Stomach (tissue), 8 donors: ENCODE measurements at regions not wholly inside any gene's neighbourhood (a gene's known extent, or its start where the extent isn't known, plus 50 kb on each side); places are given as distances from the start of the nearest gene placed in this dataset.

Experiments
- DNase-seq, 2 donors: peaks; one replicate each; pipeline versions ENCODE4 v3.0.0 to v3.0.0-alpha.2; 2013 to 2019
- H3K27ac ChIP-seq, 5 donors: fragments of 200-600 bp in 4 of 5; sonication (generic) in 4 of 5; one replicate each; pipeline ENCODE4 v1.5.1; 2013 to 2019; ENCODE audit warnings: mild to moderate bottlenecking in 1 of 5, moderate library complexity in 1 of 5
- H3K27me3 ChIP-seq, 3 donors: fragments of 200-600 bp; sonication (generic); one replicate each; pipeline ENCODE4 v1.5.1; 2017 to 2019; ENCODE audit warnings: mixed run types in 1 of 3
- H3K36me3 ChIP-seq, 4 donors: fragments of 200-600 bp; sonication (generic); 1 replicate in 3 of 4; 2 replicates in 1 of 4; pipeline ENCODE4 v1.5.1; 2016 to 2019
- H3K4me1 ChIP-seq, 4 donors: fragments of 200-600 bp; sonication (generic); one replicate each; pipeline ENCODE4 v1.5.1; 2016 to 2019
- H3K4me3 ChIP-seq, 4 donors: fragments of 200-600 bp; sonication (generic) in 3 of 4; one replicate each; pipeline ENCODE4 v1.5.1; 2016 to 2019; ENCODE audit warnings: mild to moderate bottlenecking in 1 of 4
- H3K9me3 ChIP-seq, 4 donors: fragments of 200-600 bp; sonication (generic); one replicate each; pipeline ENCODE4 v1.5.1; 2016 to 2019
- EP300 ChIP-seq: sonication (generic); formaldehyde crosslinking; IDR thresholded peaks from one replicate; pipeline ENCODE4 v1.6.1; 2017; ENCODE audit warnings: antibody characterized with exemption
- POLR2A ChIP-seq, 4 donors: fragments of 450-650 bp; IDR thresholded peaks; one replicate each; pipeline ENCODE4 v1.6.1; 2016; ENCODE audit warnings: antibody characterized with exemption in 4 of 4, control low read depth in 2 of 4, mild to moderate bottlenecking in 1 of 4, moderate library complexity in 1 of 4
- POLR2AphosphoS5 ChIP-seq, 3 donors: sonication (generic); formaldehyde crosslinking; IDR thresholded peaks; one replicate each; pipeline ENCODE4 v1.6.1; 2016; ENCODE audit warnings: antibody characterized with exemption in 3 of 3
- WGBS, 5 donors: extraction: QIAGEN DNeasy Blood & Tissue Kit in 3 of 5; methylation state at CpG; one replicate each; pipeline versions ENCODE4 v1.1.5 to v1.1.7; 2013 to 2018; 5-methylcytosine and 5-hydroxymethylcytosine counted together
- intact Hi-C: fragments of 100-400 bp; cut with DNase I; formaldehyde crosslinking; loops from one replicate; pipeline ENCODE4 v1.15.1; 2023; ENCODE audit warnings: low total_unique reads
- TF ChIP-seq, protein P1 (sequence below), 7 experiments: fragments of 450-650 bp in 4 of 7; fragments of 200-600 bp in 3 of 7; sonication (generic) in 3 of 7; IDR thresholded peaks; one replicate each; pipeline ENCODE4 v1.5.1; 2016 to 2019; ENCODE audit warnings: antibody characterized with exemption in 7 of 7, control low read depth in 2 of 7, mild to moderate bottlenecking in 1 of 7
- donor health status: healthy with polysubstance abuse.
- donor health status: Bipolar disorder and iron deficiency.
- donor health status: healthy.

DNA sequence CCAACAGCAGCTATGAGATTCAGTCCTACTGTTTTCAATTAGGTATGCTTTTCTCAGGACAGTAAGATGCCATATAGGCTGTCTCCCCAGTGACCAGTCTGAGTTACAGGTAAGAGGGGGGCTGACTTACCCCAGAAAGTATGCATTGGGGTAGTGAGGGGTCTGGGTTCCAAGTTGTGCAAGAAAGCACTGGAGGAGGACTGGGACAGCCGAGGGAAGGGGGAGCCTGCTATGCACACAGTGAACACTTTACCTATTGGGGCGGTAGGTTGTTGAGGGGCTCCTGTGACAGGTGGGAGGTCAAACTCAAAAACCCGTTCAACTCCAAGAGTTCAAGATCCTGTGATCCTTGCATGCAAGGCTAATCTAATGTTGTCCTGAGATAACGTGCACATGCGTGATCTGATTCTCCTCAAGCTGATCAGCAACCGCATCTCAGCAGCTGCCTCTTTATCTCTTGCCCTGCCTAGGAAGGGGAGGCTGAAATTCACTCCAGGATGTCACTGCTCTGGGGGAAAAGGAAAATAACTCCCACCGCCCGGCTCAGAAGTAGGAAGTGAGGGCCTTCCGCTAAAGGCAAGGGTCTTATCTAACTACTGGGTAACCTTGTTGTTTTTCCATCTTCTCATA is 108.8 kb upstream of the KIT start:
- Histone ChIP-seq H3K36me3 (no peaks in the 10 kb centered on the region), H3K9me3 (no peaks in the 10 kb centered on the region), H3K27ac (peak overlapping the region in 2 of 5 donors; percentile 84 to 85), H3K27me3 (no peaks in the 10 kb centered on the region), H3K4me1 (peaks cover 10 to 20% (median 12%) of the 10 kb centered on the region in 4 donors), H3K4me3 (no peak overlapping the region)
- TF ChIP-seq POLR2AphosphoS5 (IDR thresholded peaks at IDR 0.05) (no peak), EP300 (no peak)
- TF ChIP-seq, protein P1, sequence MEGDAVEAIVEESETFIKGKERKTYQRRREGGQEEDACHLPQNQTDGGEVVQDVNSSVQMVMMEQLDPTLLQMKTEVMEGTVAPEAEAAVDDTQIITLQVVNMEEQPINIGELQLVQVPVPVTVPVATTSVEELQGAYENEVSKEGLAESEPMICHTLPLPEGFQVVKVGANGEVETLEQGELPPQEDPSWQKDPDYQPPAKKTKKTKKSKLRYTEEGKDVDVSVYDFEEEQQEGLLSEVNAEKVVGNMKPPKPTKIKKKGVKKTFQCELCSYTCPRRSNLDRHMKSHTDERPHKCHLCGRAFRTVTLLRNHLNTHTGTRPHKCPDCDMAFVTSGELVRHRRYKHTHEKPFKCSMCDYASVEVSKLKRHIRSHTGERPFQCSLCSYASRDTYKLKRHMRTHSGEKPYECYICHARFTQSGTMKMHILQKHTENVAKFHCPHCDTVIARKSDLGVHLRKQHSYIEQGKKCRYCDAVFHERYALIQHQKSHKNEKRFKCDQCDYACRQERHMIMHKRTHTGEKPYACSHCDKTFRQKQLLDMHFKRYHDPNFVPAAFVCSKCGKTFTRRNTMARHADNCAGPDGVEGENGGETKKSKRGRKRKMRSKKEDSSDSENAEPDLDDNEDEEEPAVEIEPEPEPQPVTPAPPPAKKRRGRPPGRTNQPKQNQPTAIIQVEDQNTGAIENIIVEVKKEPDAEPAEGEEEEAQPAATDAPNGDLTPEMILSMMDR (IDR thresholded peaks at IDR 0.05): no peak
- DNase-seq: no peak
- 80 to 90% (median 86%) methylated on average over 9 of the region's 9 CpGs for WGBS, 5 donors
- intact Hi-C loops: no loop called here

DNA sequence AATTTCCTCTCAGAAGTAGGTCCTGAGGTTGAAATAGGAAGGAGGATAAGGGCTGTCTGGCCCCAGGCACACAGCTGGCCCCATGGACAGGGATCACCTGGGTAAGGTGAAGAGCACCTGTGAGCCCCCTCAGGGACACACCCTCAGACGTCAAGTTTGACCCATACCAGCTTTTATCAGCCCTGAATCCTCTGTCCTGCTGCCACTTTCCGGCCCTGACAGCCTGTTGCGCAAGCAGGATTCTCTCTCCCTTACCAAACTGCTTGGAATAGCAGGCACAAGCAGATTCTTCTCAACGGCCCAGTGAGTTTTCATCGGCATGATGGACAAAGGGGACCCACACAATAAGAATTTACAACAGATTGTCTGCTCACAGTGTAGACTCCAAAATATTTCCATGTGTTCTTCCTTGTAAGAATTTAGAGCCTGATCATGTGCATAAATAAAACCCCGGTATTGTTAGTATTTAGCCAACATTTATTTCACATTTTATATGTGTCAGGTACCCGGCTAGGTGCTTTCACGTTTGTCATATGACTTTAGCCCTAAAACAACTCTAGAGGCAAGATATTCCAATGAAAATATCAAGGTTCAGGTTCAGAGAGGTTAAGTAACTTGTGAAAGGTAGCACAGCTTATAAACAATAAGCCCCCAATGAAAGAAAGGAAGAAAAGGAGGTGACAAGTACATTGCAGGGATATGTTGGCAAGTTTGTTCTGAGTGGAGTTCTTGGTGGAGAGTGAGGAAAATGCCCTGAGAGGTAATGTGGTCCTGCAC is 107.2 kb upstream of the KIT start:
- Histone ChIP-seq H3K4me1 (peaks cover 10 to 20% (median 12%) of the 10 kb centered on the region in 4 donors), H3K36me3 (no peaks in the 10 kb centered on the region), H3K27ac (peak overlapping the region in 1 of 5 donors; percentile 42), H3K27me3 (no peaks in the 10 kb centered on the region), H3K4me3 (no peak overlapping the region), H3K9me3 (no peaks in the 10 kb centered on the region)
- intact Hi-C loops: no loop called here
- 56 to 64% (median 58%) methylated on average over 8 of the region's 8 CpGs for WGBS, 5 donors
- peak in 1 of 2 donors; percentile 21 for DNase-seq
- TF ChIP-seq EP300 (no peak), POLR2A (IDR thresholded peaks at IDR 0.05) (no peak)
- TF ChIP-seq, protein P1 (IDR thresholded peaks at IDR 0.05): no peak

DNA sequence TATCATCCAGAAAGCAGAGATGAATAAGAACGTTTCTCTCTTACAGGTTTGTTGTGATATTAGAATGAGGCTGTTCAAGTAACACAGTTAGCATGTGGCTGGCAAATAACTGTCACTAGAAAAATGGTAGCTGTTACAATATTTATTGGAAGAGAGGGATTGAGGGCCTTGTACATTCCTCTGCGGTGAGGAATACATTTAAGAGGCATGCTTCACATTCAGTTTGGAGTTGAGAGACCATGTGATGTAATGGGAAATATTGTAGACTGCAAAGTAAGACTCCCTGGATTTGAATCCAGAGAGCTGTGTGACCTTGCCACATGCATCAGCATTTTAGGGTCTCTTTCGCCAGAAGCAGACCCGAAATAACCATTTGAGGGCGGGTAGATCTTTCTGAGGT is 104.8 kb upstream of the KIT start:
- no peak for TF ChIP-seq POLR2AphosphoS5 (IDR thresholded peaks at IDR 0.05)
- no peak for TF ChIP-seq EP300
- no peak for TF ChIP-seq POLR2A (IDR thresholded peaks at IDR 0.05)
- TF ChIP-seq, protein P1 (IDR thresholded peaks at IDR 0.05): no peak
- no peak overlapping the region for H3K4me3 ChIP-seq
- H3K4me1 ChIP-seq: peaks cover 0 to 6% (median 4%) of the 10 kb centered on the region in 4 donors
- no peak for DNase-seq
- 84 to 92% (median 90%) methylated on average over 5 of the region's 5 CpGs for WGBS, 5 donors
- no peak overlapping the region for H3K27ac ChIP-seq
- H3K9me3 ChIP-seq: no peaks in the 10 kb centered on the region
- no peaks in the 10 kb centered on the region for H3K36me3 ChIP-seq
- H3K27me3 ChIP-seq: no peaks in the 10 kb centered on the region
- intact Hi-C loops: no loop called here

DNA sequence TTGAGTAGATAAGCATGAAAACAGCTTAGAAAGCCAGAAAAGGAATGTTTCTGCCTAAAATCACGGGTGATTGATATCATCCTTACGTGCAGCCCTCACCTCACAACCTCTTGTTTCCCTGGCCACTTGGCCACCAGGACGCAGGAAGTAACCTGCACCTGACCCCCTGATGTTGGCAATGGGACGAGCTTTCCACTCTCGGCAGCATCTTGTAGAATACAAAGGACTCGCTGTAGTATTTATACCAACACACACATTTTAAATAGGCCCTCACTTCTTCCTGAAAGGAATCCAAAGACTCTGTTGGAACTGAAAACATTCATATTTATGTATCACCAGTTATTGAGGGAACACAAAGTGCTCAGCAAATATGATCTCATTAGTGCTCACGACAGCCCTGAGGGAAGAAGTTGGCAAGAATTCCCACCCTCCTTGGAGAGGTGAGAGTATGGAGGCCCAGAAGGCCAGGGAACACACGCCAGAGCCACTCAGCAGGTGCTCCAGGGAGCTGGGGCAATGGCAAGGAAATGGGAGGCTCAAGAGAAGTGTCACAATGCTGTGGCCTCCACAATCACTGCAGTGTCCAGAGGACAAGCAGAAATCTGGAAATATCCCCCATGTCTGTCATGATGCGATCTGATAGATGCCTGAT is 103.3 kb upstream of the KIT start:
- H3K4me3 ChIP-seq: no peak overlapping the region
- H3K4me1 ChIP-seq: peaks cover 0 to 4% (median 0%) of the 10 kb centered on the region in 4 donors
- H3K36me3 ChIP-seq: no peaks in the 10 kb centered on the region
- WGBS, 5 donors: 73 to 80% (median 75%) methylated on average over 9 of the region's 9 CpGs
- no peak for DNase-seq
- H3K9me3 ChIP-seq: no peaks in the 10 kb centered on the region
- no peaks in the 10 kb centered on the region for H3K27me3 ChIP-seq
- TF ChIP-seq POLR2AphosphoS5 (IDR thresholded peaks at IDR 0.05): no peak
- no peak for TF ChIP-seq EP300
- TF ChIP-seq POLR2A (IDR thresholded peaks at IDR 0.05): no peak
- TF ChIP-seq, protein P1 (IDR thresholded peaks at IDR 0.05): no peak
- H3K27ac ChIP-seq: no peak overlapping the region
- intact Hi-C loops: no loop called here
